CMK (cell line): ENCODE measurements at regions not wholly inside any gene's neighbourhood (a gene's known extent, or its start where the extent isn't known, plus 50 kb on each side); places are given as distances from the start of the nearest gene placed in this dataset.

Experiments
- DNase-seq: peaks from one replicate; pipeline ENCODE4 v3.0.0-alpha.2; 2010; ENCODE audit warnings: low read depth

DNA sequence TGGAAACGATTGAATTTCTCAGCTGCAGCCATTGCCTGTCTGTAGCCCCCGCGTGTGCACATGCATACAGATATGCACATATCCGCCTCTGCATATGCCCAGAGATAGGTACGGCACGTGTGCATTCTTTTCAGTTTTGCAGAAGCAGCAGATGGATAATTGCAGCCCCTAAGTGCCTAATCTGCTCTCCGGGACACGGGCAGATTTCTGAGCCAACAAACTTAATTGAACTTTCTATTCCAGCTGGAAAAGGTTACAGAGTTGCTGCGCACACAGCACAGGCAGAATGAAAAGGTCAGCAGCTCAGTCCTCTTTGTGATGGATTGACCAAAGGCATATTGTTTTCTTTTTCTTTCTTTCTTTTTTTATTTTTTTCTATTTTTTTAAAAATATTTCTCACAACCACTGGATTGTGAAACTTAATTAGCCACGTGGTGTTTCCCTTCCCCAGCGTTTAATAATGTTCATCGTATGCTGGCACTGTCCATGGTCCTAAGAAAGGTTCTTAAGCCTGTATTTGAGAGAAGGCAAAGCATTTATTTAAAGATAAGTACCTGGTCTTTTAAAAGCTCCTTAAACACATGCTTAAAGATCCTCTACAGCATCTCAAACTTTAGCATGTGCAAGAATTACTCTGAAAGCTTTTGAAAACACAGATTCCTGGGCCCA, 270.2 kb upstream of the BRINP1 start:
- DNase-seq: no peak

DNA sequence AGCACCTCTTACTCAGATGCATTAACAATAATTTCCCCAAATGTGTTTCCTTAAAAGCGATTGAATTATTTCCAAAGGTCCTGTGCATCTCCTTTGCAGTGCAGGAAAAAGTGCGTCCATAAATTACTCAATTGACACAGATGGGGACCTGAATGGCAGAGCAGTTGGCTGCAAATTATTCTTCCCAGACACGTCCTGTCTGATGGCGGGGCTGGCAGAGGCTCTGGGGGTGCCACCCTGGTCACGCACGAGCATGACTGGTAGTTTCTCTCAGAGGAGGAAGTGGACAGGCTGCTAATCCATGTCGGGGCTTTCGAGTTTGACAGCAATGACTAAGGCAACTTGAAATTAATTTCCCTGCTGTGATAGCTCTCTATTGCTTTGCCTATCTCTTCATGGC, 264.8 kb upstream of the BRINP1 start:
- no peak for DNase-seq

DNA sequence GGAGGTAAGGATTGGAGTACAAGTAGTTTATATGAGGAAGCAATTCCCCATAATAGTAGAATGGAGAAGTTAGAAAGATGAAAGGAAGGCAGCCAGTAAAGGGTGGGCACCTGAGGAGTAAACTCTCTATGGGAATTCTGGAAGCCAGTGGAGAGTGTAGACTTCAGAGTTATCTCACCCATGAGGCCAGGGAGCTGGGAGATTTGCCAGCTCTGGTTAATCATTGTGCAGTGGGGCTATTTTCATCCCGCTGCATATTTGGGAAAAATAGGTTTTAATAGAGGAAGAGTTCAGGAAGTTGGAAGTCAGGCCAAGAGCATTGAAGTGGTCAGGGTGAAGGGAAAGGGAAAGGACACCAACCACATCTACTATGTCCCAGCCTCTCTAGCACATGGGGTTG, 242.3 kb upstream of the BRINP1 start:
- DNase-seq: no peak

DNA sequence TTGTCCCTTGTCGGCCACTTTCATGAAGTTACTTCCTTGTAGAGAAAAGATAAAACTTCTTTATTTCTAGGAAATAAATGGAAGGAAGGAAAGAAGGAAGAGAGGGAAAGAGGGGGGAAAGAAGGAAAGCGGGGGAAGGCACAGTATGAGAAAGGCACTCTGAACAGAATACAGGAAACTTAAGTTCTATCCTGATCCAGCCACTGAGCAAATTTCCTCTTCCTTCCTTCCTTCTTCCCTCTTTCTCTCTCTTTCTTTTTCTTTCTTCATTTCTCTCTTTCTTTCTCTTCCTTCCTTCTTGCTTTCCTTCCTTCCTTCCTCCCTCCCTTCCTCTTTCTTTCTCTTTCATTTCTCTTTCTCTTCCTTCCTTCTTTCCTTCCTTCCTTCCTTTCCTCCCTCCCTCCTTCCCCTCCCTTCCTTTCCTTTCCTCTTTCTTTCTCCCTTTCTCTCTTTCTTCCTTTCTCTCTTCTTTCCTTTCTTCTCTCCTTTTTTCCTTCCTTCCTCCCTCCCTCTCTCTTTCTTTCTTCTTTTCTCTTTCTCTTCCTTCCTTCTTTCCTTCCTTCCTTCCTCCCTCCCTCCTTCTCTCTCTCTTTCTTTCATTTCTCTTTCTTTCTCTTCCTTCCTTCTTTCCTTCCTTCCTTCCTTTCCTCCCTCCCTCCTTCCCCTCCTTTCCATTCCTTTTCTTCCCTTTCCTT, 240.2 kb upstream of the BRINP1 start:
- no peak for DNase-seq

- no peak for DNase-seq
Observed at GRCh38 chr9:119601632-119602031, 232.4 kb upstream of the BRINP1 start.

DNA sequence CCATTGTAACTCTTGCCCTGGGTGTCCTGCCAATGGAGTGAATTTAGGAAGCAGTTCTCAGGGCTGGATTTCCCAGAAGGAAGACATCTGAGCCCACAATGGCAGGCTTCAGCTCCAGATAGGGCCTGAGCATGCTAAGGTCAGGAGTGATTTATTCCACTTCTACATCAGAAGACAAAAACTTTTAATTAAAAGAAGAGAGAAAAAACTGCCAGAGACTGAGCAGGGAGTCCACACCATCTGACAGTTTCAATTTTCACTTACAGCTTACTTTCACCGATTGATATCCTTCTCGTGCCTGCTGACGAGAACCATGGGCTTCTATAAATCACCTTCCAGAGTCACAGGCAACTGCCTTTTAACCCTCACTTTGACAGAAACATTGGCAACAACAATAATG, 228.3 kb upstream of the BRINP1 start:
- DNase-seq: no peak

DNA sequence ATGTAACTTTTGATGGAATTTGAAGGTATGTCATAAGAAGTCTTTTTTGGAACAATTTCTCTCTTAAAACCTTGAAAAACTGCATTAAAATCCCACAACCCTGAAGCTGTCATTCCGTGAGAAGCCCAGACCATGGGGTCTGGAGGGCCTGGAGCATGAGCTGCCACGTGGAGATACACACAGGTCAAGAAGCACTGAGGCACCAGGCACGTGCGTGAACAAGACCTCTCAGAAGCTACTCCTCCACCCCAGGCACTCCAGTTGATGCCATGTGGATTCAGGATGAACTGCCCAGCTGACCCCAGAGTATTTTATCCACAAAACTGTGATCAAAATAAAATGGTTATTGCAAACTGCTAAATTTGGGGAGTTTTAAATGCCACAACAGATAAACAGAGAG, 227.5 kb upstream of the BRINP1 start:
- no peak for DNase-seq

GRCh38 chr9:119588874-119589744, 219.9 kb upstream of the BRINP1 start:
- no peak for DNase-seq

DNA sequence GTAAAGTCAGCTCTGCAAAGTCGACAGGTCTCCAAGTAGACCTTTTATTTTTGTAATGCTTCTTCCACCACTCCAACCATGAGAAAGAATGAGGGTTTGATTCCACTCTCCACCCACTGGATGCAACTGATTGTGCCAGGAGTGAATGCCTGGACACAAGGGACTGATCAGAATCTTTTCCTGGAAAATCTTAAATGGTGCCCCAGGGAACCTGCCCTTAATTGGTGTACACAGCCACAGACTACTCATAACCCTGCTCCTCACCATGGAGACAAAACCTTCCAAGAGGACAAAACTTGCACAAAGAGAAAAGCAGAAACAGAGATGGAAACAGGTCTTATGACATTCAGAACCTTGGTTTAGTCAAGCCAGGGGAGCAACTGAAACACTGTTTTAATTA, 208.6 kb upstream of the BRINP1 start:
- no peak for DNase-seq

DNA sequence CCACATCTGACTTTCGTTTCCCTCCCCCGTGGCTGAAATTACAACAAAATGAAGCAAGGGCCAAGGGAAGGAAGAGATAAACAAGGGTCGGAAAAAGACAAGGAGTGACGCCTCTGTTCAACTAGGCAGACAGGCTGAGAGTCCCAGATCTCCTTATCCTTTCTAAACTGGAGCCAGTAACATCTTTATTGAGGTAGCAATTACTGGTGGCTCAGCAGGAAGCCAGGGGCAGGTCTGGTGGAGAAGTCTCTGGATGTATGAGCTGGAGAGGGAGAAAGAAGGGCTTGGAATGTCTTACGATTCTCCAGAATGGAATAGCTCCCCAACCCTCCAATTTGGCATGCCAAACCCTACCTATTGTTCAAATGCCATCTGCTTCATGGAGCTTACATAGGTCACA, 190.8 kb upstream of the BRINP1 start:
- DNase-seq: no peak

- no peak for DNase-seq
Observed at GRCh38 chr9:119559056-119559455, 189.8 kb upstream of the BRINP1 start.

DNA sequence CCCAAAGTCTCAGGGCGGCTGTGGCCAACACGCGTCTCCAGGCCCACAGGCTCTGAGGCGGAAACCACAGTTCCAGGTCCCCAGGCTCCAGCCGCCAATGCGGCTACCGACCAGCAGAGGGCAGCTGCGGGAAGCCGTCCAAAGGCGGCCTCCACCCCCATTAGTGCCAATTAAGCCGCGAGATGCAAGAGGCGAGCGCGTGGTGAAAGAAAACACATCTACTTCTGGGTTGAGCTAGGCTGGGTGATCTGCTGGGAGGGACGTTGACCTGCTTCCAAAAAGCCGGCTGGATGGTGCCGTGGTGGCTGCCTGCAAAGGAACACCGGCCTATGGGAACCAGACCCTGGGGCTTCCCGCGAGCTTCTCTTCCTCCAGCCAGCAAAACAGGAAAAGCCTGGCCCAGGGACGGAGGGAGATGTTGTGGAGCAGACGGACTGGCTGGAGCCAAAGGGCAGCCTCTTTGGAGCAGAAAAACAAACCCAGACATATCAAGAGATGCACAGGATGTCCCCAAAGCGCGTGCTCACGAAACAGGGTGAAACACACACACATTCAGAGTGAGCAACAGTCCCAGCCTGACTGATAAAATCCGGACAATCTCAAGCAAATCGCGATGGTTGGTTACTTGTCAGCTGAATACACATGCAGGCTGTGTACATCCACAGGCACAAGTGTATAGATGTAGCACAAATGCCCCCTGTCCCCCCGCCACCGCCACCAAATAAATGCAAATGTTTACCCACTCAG, 187.1 kb upstream of the BRINP1 start:
- DNase-seq: peak; percentile 8

- no peak for DNase-seq
Observed at GRCh38 chr9:119544492-119544891, 175.3 kb upstream of the BRINP1 start.

- DNase-seq: no peak
Observed at GRCh38 chr9:119537138-119537537, 167.9 kb upstream of the BRINP1 start.

DNA sequence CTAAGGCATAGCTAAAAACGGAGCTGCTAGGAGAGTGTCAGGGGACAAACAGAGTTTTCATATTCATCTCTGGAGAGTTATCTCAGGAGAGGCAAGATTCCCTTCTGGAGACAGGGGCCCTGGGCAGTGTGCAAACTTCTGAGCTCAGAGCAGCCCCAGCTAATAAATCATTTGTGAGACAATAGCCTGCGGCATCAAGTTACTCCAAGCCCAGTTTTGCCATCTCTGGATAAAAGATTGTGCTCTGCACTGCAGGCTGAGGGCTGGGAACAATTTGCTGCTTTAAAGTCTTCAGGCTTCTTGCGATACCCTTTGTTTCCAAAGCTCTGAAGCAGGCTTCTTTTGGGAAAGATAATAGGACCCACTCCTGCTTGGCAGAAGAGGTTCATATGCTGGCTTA, 164.3 kb upstream of the BRINP1 start:
- DNase-seq: no peak

DNA sequence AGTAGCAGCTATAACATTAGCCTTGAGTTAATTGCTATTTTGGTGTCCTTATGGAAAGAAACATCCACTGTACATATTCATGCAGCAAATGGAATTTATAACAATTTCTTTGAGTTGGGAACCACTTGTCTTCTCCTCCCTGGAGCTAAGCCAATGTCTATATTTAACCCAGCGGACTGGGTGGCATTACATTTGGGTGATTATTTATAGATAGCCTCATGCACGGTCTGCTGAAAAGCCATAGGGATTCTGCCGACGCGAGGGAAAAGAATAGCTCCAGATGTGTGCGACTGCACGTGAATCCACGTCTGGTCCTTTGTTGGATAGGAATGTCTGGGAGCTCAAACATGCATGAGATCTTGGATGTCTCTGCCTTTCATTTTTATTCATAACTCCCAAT, 157.5 kb upstream of the BRINP1 start:
- no peak for DNase-seq

DNA sequence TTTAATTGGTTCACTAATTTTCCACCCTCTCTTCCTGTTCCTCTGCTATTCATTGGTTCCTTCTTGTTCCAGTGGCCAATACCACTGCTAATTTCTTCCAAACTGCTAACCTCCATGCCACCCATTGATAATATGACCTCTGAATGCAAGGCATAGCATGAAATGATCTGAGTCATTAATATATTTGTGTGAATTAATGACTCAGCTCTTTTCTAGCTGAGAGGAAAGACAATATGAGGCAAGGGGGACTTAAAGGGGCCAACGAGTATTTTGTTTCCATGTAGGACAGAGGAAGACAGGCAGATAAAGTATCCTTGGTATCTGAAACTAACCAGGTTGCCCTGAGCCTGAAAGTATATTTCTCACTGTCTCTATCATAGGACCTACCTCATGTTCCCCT, 154.3 kb upstream of the BRINP1 start:
- no peak for DNase-seq

DNA sequence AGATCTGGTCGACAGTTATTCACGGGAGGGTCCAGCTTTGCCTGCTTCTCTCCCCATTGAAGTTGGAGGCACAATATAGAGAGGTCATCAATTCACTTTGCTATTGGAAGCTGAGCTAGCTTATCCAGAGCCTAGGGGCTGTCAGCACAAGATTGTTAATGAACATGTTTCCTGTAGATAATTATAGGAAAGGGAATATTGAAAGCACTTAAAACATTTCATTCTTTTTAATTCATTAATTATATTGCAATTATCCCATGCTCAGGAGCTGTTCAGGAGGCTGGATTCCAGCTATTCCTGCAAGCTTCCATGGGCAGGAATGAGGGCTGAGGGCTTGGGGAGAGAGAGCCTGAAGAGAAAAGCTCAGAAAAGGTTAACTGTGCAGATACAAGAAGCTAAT, 153.1 kb upstream of the BRINP1 start:
- no peak for DNase-seq

- no peak for DNase-seq
Observed at GRCh38 chr9:119509291-119509905, 140.2 kb upstream of the BRINP1 start.

GRCh38 chr9:119501374-119501773, 132.1 kb upstream of the BRINP1 start:
- DNase-seq: no peak

GRCh38 chr9:119500072-119500771, 131.0 kb upstream of the BRINP1 start:
- no peak for DNase-seq
